Upper lobe of right lung (tissue), 1 donor: ENCODE measurements at regions not wholly inside any gene's neighbourhood (a gene's known extent, or its start where the extent isn't known, plus 50 kb on each side); places are given as distances from the start of the nearest gene placed in this dataset.

ENCODE experiments used
- ATAC-seq: fragments of 200-7000 bp; cut with Tn5 transposase; one replicate; pipeline ENCODE4 v1.9.1; 2020; ENCODE audit warnings: mild to moderate bottlenecking, moderate library complexity
- DNase-seq: peaks from one replicate; pipeline ENCODE4 v3.0.0-alpha.2; 2020
- H3K27ac ChIP-seq: fragments of 200-600 bp; one replicate; pipeline ENCODE4 v1.8.0; 2022
- H3K27me3 ChIP-seq: fragments of 200-600 bp; one replicate; pipeline ENCODE4 v1.8.0; 2022; ENCODE audit warnings: mild to moderate bottlenecking
- H3K36me3 ChIP-seq: fragments of 200-600 bp; one replicate; pipeline ENCODE4 v1.8.0; 2022
- H3K4me1 ChIP-seq: fragments of 200-600 bp; one replicate; pipeline ENCODE4 v1.8.0; 2022
- H3K4me3 ChIP-seq: fragments of 200-600 bp; one replicate; pipeline ENCODE4 v1.8.0; 2022; ENCODE audit warnings: mild to moderate bottlenecking
- H3K9me3 ChIP-seq: fragments of 200-600 bp; one replicate; pipeline ENCODE4 v1.8.0; 2022
- CTCF ChIP-seq: fragments of 200-600 bp; IDR thresholded peaks from one replicate; pipeline ENCODE4 v1.8.0; 2022; ENCODE audit warnings: antibody characterized with exemption
- intact Hi-C: fragments of 100-400 bp; cut with DNase I; formaldehyde crosslinking; loops from one replicate; pipeline ENCODE4 v1.11.0; 2022
- donor health status: DM: no; HTN: yes; CAD: no; lungs with severe emphysema.

GRCh38 chr15:35842631-35843030 is 296.7 kb upstream of the DPH6 start:
- Histone ChIP-seq H3K27ac (no peak overlapping the region), H3K4me3 (no peak overlapping the region), H3K9me3 (no peaks in the 10 kb centered on the region), H3K36me3 (no peaks in the 10 kb centered on the region), H3K4me1 (no peaks in the 10 kb centered on the region), H3K27me3 (no peaks in the 10 kb centered on the region)
- no peak for TF ChIP-seq CTCF
- intact Hi-C loops, result no loop called here
- no peak for ATAC-seq
- DNase-seq, result no peak

GRCh38 chr15:35843498-35843897 is 297.5 kb upstream of the DPH6 start:
- no peaks in the 10 kb centered on the region for H3K9me3 ChIP-seq
- H3K27ac ChIP-seq, result no peak overlapping the region
- H3K4me3 ChIP-seq, result no peak overlapping the region
- no peak for DNase-seq
- H3K4me1 ChIP-seq, result no peaks in the 10 kb centered on the region
- TF ChIP-seq CTCF, result no peak
- no peaks in the 10 kb centered on the region for H3K27me3 ChIP-seq
- intact Hi-C loops, result no loop called here
- no peaks in the 10 kb centered on the region for H3K36me3 ChIP-seq
- no peak for ATAC-seq

GRCh38 chr15:35850284-35850683 is 304.3 kb upstream of the DPH6 start:
- TF ChIP-seq CTCF, result no peak
- DNase-seq (no peak), ATAC-seq (no peak)
- Histone ChIP-seq H3K36me3 (no peaks in the 10 kb centered on the region), H3K27ac (no peak overlapping the region), H3K4me3 (no peak overlapping the region), H3K4me1 (no peaks in the 10 kb centered on the region), H3K9me3 (no peaks in the 10 kb centered on the region), H3K27me3 (no peaks in the 10 kb centered on the region)
- intact Hi-C loops, result no loop called here

- no peaks in the 10 kb centered on the region for H3K27me3 ChIP-seq
- no peaks in the 10 kb centered on the region for H3K9me3 ChIP-seq
- intact Hi-C loops, result no loop called here
- no peaks in the 10 kb centered on the region for H3K36me3 ChIP-seq
- H3K27ac ChIP-seq, result no peak overlapping the region
- TF ChIP-seq CTCF, result no peak
- no peaks in the 10 kb centered on the region for H3K4me1 ChIP-seq
- no peak overlapping the region for H3K4me3 ChIP-seq
- ATAC-seq (no peak), DNase-seq (no peak)
Measured at GRCh38 chr15:35851491-35851890, 305.5 kb upstream of the DPH6 start.

GRCh38 chr15:35852818-35853624 is 307.1 kb upstream of the DPH6 start:
- no peak for TF ChIP-seq CTCF
- intact Hi-C loops, result no loop called here
- no peak overlapping the region for H3K4me3 ChIP-seq
- ATAC-seq (no peak), DNase-seq (no peak)
- no peaks in the 10 kb centered on the region for H3K36me3 ChIP-seq
- H3K4me1 ChIP-seq, result no peaks in the 10 kb centered on the region
- H3K27ac ChIP-seq, result no peak overlapping the region
- H3K9me3 ChIP-seq, result no peaks in the 10 kb centered on the region
- no peaks in the 10 kb centered on the region for H3K27me3 ChIP-seq

GRCh38 chr15:35854316-35854715 is 308.4 kb upstream of the DPH6 start:
- DNase-seq (no peak), ATAC-seq (no peak)
- H3K27ac ChIP-seq, result no peak overlapping the region
- no peaks in the 10 kb centered on the region for H3K9me3 ChIP-seq
- intact Hi-C loops, result no loop called here
- no peak overlapping the region for H3K4me3 ChIP-seq
- no peak for TF ChIP-seq CTCF
- H3K36me3 ChIP-seq, result no peaks in the 10 kb centered on the region
- no peaks in the 10 kb centered on the region for H3K27me3 ChIP-seq
- H3K4me1 ChIP-seq, result no peaks in the 10 kb centered on the region
